Kidney (tissue), 13 donors: ENCODE measurements at regions not wholly inside any gene's neighbourhood (a gene's known extent, or its start where the extent isn't known, plus 50 kb on each side); places are given as distances from the start of the nearest gene placed in this dataset.

Experiments used
- DNase-seq, 5 donors: peaks; one replicate each; pipeline ENCODE4 v3.0.0-alpha.2; 2013 to 2020
- FAIRE-seq: peaks from 2 replicates; lab custom pipeline; 2012; peaks lifted over from hg19 to GRCh38; lab: Jason Lieb, UNC
- H3K27ac ChIP-seq, 2 donors: one replicate each; pipeline ENCODE4 v1.7.0; 2013; ENCODE audit warnings: low read depth in 2 of 2, low read length in 2 of 2, inconsistent platforms in 1 of 2
- H3K27me3 ChIP-seq: one replicate; pipeline ENCODE4 v1.7.1; 2013; ENCODE audit warnings: low read length, inconsistent platforms; ENCODE audit not compliant: control insufficient read depth, insufficient read depth
- H3K36me3 ChIP-seq, 3 donors: one replicate each; pipeline versions ENCODE4 v1.7.0 to v1.7.1; 2013; ENCODE audit warnings: low read length in 3 of 3, control low read depth in 1 of 3, inconsistent platforms in 1 of 3; ENCODE audit not compliant: insufficient read depth in 3 of 3, control insufficient read depth in 2 of 3
- H3K4me1 ChIP-seq, 3 donors: one replicate each; pipeline versions ENCODE4 v1.7.0 to v1.7.1; 2013; ENCODE audit warnings: low read length in 3 of 3, inconsistent platforms in 1 of 3, low read depth in 1 of 3; ENCODE audit not compliant: control insufficient read depth in 2 of 3, insufficient read depth in 2 of 3
- H3K4me3 ChIP-seq, 3 donors: one replicate each; pipeline versions ENCODE4 v1.7.0 to v1.8.1; 2013; ENCODE audit warnings: low read length in 3 of 3, control low read depth in 1 of 3, inconsistent platforms in 1 of 3
- H3K9ac ChIP-seq, 3 donors: one replicate each; pipeline versions ENCODE4 v1.7.0 to v1.7.1; 2013; ENCODE audit warnings: low read length in 3 of 3, control low read depth in 1 of 3, inconsistent platforms in 1 of 3
- H3K9me3 ChIP-seq, 3 donors: one replicate each; pipeline versions ENCODE4 v1.7.0 to v1.7.1; 2013; ENCODE audit warnings: low read length in 3 of 3, control low read depth in 1 of 3, inconsistent platforms in 1 of 3; ENCODE audit not compliant: control insufficient read depth in 2 of 3, insufficient read depth in 1 of 3
- CTCF ChIP-seq: IDR thresholded peaks from 3 replicates; pipeline ENCODE4 v1.5.1; 2012; ENCODE audit warnings: mild to moderate bottlenecking, moderate library complexity, borderline replicate concordance; ENCODE audit not compliant: insufficient read depth; ENCODE audit errors: extremely low read depth
- intact Hi-C: fragments of 100-400 bp; cut with DNase I; formaldehyde crosslinking; loops from one replicate; pipeline ENCODE4 v1.11.1; 2022
- donor health status: control.
- donor health status: control.
- donor health status: control.
- donor health status: control.
- donor health status: control.
- donor health status: DM: yes; HTN: yes; CAD: no.
- donor health status: Normal renal cell carcinoma (clear cell type).

- H3K9ac ChIP-seq, result no peak overlapping the region
- H3K9me3 ChIP-seq, result no peaks in the 10 kb centered on the region
- TF ChIP-seq CTCF, result no peak
- no peak overlapping the region for H3K4me3 ChIP-seq
- intact Hi-C loops, result no loop called here
- DNase-seq (peak in 3 of 5 donors; percentile 32 to 59 (median 55)), FAIRE-seq (no peak)
- peaks cover 0 to 4% (median 0%) of the 10 kb centered on the region in 3 donors for H3K4me1 ChIP-seq
- no peaks in the 10 kb centered on the region for H3K36me3 ChIP-seq
- no peaks in the 10 kb centered on the region for H3K27me3 ChIP-seq
- no peak overlapping the region for H3K27ac ChIP-seq
These were observed 305.4 kb downstream of the MAF start for GRCh38 chr16:79295162-79295561.

- Histone ChIP-seq H3K4me3 (no peak overlapping the region), H3K27me3 (no peaks in the 10 kb centered on the region), H3K27ac (no peak overlapping the region), H3K4me1 (peaks cover 0 to 4% (median 0%) of the 10 kb centered on the region in 3 donors), H3K36me3 (no peaks in the 10 kb centered on the region), H3K9ac (no peak overlapping the region), H3K9me3 (no peaks in the 10 kb centered on the region)
- DNase-seq (peak in 2 of 5 donors; percentile 49 to 54), FAIRE-seq (no peak)
- intact Hi-C loops, result no loop called here
- no peak for TF ChIP-seq CTCF
These were observed 306.0 kb downstream of the MAF start for GRCh38 chr16:79294568-79294967.

- no peaks in the 10 kb centered on the region for H3K9me3 ChIP-seq
- H3K27ac ChIP-seq, result no peak overlapping the region
- intact Hi-C loops, result no loop called here
- no peaks in the 10 kb centered on the region for H3K36me3 ChIP-seq
- no peaks in the 10 kb centered on the region for H3K27me3 ChIP-seq
- no peak for TF ChIP-seq CTCF
- no peak for DNase-seq
- no peak for FAIRE-seq
- no peak overlapping the region for H3K4me3 ChIP-seq
- peaks cover 0 to under 1% (median 0%) of the 10 kb centered on the region in 3 donors for H3K4me1 ChIP-seq
- H3K9ac ChIP-seq, result no peak overlapping the region
These were observed 306.6 kb downstream of the MAF start for GRCh38 chr16:79293836-79294460.
